Left renal pelvis (tissue), 4 donors: ENCODE measurements at regions not wholly inside any gene's neighbourhood (a gene's known extent, or its start where the extent isn't known, plus 50 kb on each side); places are given as distances from the start of the nearest gene placed in this dataset.
"Not testable (repeated sequence)": the region's sequence is repeated elsewhere in the genome, so short reads cannot be mapped to it uniquely, and the experiment has no call there.

Source experiments
- DNase-seq, 4 donors: peaks; one replicate each; pipeline ENCODE4 v3.0.0-alpha.2; 2013; ENCODE audit warnings: low read depth in 4 of 4, low spot score in 3 of 4

DNA sequence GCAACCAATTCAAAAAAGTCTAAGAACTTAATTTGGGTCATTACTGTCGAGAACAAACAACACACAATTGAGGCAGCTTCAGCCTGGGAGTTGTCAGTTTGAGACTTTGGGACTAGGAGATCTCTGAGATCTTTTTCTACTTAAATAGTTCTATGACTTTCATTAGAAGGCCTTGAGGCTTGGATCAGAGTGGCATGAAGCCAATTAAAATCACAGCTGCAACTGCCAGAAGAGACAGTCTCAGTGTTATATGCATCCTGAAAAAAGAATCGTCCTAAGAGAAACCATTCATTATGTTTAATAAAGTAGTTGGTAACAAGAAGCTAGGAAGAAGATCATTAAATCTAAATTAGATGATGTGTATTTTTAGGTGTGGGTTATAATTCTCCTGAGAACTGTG is 170.8 kb upstream of the RASSF8 start:
- no peak for DNase-seq

GRCh38 chr12:25788707-25789442 is 169.6 kb upstream of the RASSF8 start:
- no peak for DNase-seq

DNA sequence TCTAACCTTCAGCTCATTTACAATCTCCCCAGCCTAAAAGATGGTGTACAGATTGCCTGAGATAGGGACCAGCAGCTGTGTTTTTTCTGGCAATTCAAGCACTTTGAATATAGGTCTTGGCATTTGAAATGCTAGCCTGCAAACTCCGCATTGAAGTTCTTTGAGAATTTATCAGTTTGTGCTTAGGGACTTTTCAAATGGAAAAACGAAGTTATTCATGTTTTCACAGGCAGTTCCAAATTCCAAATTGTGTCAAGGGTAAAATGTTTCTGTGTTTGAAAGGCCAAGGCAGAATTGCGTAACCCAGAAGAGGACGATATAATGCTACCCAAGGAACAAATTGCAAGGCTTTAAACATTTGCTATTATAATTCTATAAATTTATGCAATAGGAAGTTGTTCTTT is 168.9 kb upstream of the RASSF8 start:
- no peak for DNase-seq

DNA sequence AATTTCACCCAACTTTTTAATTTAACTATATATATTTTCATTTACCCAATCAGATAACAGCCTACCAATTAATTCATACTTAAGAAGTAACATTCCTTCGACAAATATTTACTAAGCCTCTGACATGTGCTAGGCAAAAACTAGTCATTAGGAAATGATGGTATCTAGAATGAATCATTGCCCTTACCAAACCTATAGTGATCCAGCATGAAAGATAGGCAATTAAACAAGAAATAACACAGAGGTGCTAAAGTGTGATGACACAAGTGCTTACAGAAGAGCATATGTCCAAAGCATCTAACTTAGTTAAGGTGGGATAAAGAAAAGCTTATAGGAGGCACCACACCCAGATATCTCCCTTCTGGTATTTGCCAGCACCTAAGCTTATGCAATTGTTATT is 166.5 kb upstream of the RASSF8 start:
- no peak for DNase-seq

DNA sequence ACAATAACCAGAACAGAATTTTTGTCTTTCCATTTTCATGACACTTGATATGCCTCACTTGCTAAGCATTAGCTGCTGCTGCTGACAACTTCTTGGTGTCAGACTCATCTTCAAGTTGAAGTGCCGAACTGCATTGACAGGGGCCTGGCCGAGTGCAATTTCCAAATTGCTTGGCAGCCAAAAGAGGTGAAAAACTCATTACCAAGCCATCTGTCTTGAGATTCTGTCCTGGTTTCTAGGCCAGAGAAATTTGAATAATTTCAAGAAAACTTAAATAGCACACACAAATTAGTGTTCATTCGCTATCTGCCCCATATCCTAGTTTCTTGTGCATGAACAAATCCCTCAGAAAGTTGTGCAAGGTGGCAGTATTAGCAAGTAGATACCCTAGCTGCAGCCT is 165.3 kb upstream of the RASSF8 start:
- no peak for DNase-seq

- DNase-seq = no peak
Observed at GRCh38 chr12:25794571-25794970, 163.9 kb upstream of the RASSF8 start.

GRCh38 chr12:25796523-25797000 is 161.9 kb upstream of the RASSF8 start:
- no peak for DNase-seq

DNA sequence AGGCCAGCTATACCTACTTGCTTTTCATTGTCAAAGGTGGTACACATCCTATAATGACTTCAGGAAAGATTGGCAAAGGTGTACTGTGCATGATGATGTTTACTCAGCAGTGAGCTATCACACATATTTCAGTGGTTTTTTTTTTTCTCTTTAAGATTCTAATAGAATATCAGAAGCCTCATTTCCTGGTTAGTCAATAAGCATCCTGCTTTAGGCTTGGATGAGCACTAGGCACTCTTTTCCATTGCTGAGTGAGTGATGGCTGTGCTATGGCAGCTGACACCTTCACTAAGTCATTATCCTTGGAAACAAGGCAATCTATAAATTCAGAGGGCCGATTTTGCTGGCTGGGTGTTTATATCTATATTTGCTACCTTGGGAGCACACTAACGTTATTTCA is 161.1 kb upstream of the RASSF8 start:
- no peak for DNase-seq

DNA sequence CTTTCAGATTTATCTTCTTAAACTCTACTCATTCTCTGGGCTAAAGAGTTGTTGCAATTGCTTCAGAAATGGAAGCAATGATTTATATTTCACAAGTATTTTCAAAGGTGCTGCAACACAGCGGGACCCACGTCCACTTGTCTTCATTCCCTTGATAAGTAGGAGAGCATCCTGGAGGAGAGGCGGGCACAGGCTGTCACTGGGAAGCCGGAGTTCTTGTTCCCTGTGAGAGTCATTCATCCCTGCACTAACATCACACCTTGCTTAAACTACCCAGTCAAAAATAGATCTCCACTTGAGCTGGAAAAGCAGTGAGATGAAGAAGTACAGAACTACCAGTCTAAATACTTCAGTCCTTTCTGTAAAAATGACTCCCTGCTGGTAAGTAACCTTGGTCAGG is 160.5 kb upstream of the RASSF8 start:
- DNase-seq = no peak

DNA sequence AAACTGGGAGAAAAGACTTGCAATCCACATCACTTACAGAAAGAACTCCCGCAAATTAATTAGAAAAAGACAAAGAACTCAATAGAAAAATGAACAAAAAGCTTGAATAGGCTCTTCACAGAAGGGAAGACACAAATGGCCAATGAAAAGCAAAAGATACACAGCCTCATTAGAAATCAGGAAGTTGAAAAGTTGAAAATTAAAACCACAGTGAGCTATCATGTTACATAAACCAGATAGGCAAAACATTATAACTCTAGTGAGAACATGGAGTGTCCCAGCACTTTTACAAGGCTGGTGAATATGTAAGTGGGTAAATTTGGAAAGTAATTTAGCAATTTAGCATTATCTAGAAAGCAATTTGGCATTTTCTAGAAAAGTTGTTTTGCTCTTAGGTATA is 158.4 kb upstream of the RASSF8 start:
- DNase-seq = no peak

- no peak for DNase-seq
Observed at GRCh38 chr12:25801734-25802133, 156.7 kb upstream of the RASSF8 start.

DNA sequence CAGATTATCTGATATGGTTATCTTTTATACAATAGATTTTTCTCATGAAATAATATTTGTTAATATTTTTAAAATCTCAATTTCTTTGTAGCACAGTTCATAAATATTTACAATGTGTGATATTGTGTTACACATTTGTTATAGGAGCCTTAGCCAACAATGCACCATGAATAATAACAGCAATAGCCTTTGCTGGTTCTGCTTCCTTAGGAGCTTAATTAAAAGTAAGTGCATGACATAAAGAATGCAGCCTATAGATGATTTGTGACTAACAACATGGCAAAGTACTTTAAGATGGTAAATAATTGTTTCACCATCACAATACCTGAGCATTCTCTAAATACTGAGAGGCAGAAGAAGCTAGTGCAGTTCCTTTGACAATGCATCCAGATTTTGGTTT is 156.3 kb upstream of the RASSF8 start:
- no peak for DNase-seq

DNA sequence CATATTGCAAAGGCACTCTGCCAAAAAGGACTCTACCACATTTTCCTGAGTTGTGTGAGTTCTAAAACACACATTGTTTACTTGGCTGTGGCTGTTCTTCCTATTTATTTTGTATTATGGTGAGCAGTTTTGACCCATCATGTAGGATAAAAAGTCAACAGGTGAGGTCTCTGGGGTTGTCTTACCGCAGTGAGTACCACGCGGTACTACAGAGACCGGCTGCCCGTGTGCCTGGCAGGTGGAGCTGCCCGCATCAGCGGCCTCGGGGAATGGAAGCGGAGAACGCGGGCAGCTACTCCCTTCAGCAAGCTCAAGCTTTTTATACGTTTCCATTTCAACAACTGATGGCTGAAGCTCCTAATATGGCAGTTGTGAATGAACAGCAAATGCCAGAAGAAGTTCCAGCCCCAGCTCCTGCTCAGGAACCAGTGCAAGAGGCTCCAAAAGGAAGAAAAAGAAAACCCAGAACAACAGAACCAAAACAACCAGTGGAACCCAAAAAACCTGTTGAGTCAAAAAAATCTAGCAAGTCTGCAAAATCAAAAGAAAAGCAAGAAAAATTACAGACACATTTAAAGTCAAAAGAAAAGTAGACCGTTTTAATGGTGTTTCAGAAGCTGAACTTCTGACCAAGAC is 155.3 kb upstream of the RASSF8 start:
- not testable (repeated sequence) for DNase-seq

DNA sequence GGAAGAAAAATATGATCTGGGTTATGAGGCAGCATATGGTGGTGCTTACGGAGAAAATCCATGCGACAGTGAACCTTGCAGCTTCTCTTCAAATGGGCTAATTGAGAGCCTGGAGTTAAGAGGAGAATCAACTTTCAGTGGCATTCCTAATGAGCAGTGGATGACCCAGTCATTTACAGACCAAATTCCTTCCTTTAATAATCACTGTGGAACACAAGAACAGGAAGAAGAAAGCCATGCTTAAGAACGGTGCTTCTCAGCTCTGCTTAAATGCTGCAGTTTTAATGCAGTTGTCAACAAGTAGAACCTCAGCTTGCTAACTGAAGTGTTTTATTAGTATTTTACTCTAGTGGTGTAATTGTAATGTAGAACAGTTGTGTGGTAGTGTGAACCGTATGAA is 154.2 kb upstream of the RASSF8 start:
- not testable (repeated sequence) for DNase-seq

DNA sequence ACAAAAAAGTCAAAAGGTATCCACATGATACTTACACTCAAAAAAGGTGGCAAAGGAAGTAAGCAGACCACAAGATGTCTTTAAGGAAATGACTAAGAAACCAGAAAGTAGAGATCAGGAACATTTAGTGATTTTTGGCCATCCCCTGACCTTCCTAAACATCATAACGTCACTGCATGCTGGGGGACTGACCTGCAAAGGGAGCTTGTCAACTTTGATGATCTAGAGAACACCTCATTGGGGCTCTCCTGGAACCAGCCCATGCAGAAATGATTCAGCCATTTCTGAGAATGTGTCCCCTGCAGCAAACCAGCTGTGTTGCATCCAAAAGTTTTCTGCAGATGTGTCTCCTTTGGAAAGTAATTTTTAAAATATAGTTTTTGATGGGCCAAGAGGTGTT is 152.2 kb upstream of the RASSF8 start:
- DNase-seq = no peak

- DNase-seq = no peak
Observed at GRCh38 chr12:25808604-25809003, 149.9 kb upstream of the RASSF8 start.

- no peak for DNase-seq
Observed at GRCh38 chr12:25810683-25811082, 147.8 kb upstream of the RASSF8 start.

DNA sequence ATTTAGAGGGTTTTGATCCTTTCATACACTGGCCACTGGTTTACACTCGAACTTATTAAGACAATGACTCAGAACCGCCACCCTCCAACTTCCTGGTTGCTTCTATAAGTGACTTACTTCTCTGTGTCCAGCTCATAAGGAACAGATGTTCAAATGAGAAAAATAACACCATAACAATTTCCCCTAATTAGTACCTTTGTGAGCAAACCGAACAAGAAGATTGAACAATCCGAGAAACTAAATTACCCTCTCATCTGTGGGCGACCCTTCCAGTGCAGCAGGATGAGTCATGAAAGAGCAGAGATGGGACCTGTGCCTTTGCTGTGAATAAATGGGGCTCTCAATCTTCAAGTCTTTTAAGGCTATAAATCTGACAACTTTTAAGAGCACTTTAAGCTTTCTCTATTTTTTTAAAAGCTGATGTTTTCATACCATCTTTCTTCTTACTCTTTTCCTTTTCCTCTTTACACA is 146.8 kb upstream of the RASSF8 start:
- no peak for DNase-seq

DNA sequence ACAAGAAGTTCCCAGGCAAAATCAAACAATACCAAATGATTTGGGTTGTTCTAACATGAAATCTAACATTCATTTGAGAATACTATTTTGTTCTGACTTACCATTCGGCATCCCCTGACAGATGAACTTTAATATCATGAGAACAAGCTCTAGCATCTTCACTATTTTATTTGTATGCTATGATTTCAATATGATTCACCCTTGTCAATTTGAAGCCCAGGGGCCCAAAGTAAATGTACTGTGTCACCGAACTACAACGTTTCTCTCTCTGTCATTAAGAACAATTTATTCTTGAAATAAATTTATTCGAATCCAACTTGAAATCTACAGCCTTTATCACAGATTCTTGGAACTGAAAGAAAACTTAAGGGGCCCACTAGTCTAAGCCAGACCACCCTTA is 146.2 kb upstream of the RASSF8 start:
- no peak for DNase-seq

DNA sequence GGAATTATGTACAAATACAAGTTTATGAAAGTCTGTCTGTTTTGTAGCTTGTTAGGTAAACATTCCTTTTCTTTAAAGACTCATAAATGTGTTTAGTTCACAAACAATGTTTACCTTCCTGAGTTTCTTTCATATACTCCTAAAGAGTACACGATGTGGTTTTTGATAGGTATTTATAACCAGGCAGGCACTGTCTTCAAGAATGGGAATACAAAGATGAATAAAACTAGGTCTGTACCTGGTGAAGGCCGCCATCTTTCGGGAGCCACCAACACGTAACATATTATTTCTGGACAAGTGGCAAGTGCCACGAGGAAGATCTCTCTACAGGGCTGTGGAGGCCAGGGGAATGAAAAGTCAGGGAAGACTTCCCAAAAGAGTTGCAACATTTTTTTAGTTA is 144.6 kb upstream of the RASSF8 start:
- no peak for DNase-seq

GRCh38 chr12:25816637-25817036 is 141.8 kb upstream of the RASSF8 start:
- DNase-seq = no peak

DNA sequence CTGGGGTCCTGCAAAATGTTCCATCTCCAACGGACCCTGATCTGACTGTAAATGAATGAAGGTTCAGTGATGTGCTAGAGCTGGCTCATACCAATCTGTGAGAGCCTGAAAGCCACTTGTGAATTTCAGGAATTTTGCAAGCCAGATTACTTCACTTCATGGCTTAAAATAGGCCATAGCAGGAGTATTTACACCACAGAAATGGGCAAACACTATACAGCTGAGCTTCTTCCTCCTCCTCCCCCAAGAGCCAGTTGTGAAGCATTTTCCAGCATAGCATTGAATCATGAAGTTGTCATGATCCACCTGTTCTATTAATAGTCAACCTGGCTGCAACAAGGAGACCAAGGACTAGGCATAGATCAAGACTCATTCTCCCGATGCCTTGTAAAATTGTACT is 141.3 kb upstream of the RASSF8 start:
- no peak for DNase-seq
